ENCODE measurements at regions not wholly inside any gene's neighbourhood (a gene's known extent, or its start where the extent isn't known, plus 50 kb on each side); places are given as distances from the start of the nearest gene placed in this dataset.
"Not testable (repeated sequence)": the region's sequence is repeated elsewhere in the genome, so short reads cannot be mapped to it uniquely, and the experiment has no call there.

GRCh38 chr9:22170556-22170955 lies 161.5 kb upstream of the CDKN2B start:
- no peak for DNase-seq (ENCODE audit: low read depth in 2 of 2)

- DNase-seq (ENCODE audit: low read depth in 2 of 2), result no peak
Measured at GRCh38 chr9:22170990-22171670, 162.0 kb upstream of the CDKN2B start.

GRCh38 chr9:22171691-22172090 lies 162.6 kb upstream of the CDKN2B start:
- DNase-seq (ENCODE audit: low read depth in 2 of 2), result no peak

GRCh38 chr9:22173908-22174307 lies 164.8 kb upstream of the CDKN2B start:
- DNase-seq (ENCODE audit: low read depth in 2 of 2), result no peak

GRCh38 chr9:22175972-22176545 lies 167.0 kb upstream of the CDKN2B start:
- DNase-seq (ENCODE audit: low read depth in 2 of 2), result no peak

GRCh38 chr9:22181021-22181420 lies 171.9 kb upstream of the CDKN2B start:
- not testable (repeated sequence) for DNase-seq (ENCODE audit: low read depth in 2 of 2)

GRCh38 chr9:22189471-22189870 lies 180.4 kb upstream of the CDKN2B start:
- no peak for DNase-seq (ENCODE audit: low read depth in 2 of 2)

GRCh38 chr9:22197000-22197399 lies 187.9 kb upstream of the CDKN2B start:
- not testable (repeated sequence) for DNase-seq (ENCODE audit: low read depth in 2 of 2)

GRCh38 chr9:22198681-22199080 lies 189.6 kb upstream of the CDKN2B start:
- no peak for DNase-seq (ENCODE audit: low read depth in 2 of 2)

GRCh38 chr9:22201256-22201655 lies 192.2 kb upstream of the CDKN2B start:
- no peak for DNase-seq (ENCODE audit: low read depth in 2 of 2)

- no peak for DNase-seq (ENCODE audit: low read depth in 2 of 2)
Measured at GRCh38 chr9:22203371-22204138, 194.4 kb upstream of the CDKN2B start.

GRCh38 chr9:22204240-22204639 lies 195.1 kb upstream of the CDKN2B start:
- DNase-seq (ENCODE audit: low read depth in 2 of 2), result no peak

- DNase-seq (ENCODE audit: low read depth in 2 of 2), result no peak
Measured at GRCh38 chr9:22206833-22207232, 197.7 kb upstream of the CDKN2B start.

GRCh38 chr9:22208846-22209585 lies 199.9 kb upstream of the CDKN2B start:
- DNase-seq (ENCODE audit: low read depth in 2 of 2), result no peak

GRCh38 chr9:22210262-22210661 lies 201.2 kb upstream of the CDKN2B start:
- no peak for DNase-seq (ENCODE audit: low read depth in 2 of 2)

- no peak for DNase-seq (ENCODE audit: low read depth in 2 of 2)
Measured at GRCh38 chr9:22210936-22211335, 201.8 kb upstream of the CDKN2B start.

GRCh38 chr9:22211588-22212360 lies 202.7 kb upstream of the CDKN2B start:
- peak; percentile 89 to 91 for DNase-seq (ENCODE audit: low read depth in 2 of 2)

GRCh38 chr9:22214021-22214420 lies 204.9 kb upstream of the CDKN2B start:
- no peak for DNase-seq (ENCODE audit: low read depth in 2 of 2)

- no peak for DNase-seq (ENCODE audit: low read depth in 2 of 2)
Measured at GRCh38 chr9:22214497-22215031, 205.5 kb upstream of the CDKN2B start.

- no peak for DNase-seq (ENCODE audit: low read depth in 2 of 2)
Measured at GRCh38 chr9:22215521-22215920, 206.4 kb upstream of the CDKN2B start.

GRCh38 chr9:22216730-22217172 lies 207.6 kb upstream of the CDKN2B start:
- no peak for DNase-seq (ENCODE audit: low read depth in 2 of 2)
